Naive thymus-derived CD8-positive, alpha-beta T cell (primary cell): ENCODE measurements at regions not wholly inside any gene's neighbourhood (a gene's known extent, or its start where the extent isn't known, plus 50 kb on each side); places are given as distances from the start of the nearest gene placed in this dataset.
"Not testable (repeated sequence)": the region's sequence is repeated elsewhere in the genome, so short reads cannot be mapped to it uniquely, and the experiment has no call there.

Source experiments
- ATAC-seq, 2 donors: fragments of 150-1000 bp; cut with Tn5 transposase in 1 of 2; sonication (Bioruptor Pico), chemical (Tn5 transposase) in 1 of 2; 1 replicate in 1 of 2; 2 replicates in 1 of 2; pipeline ENCODE4 v1.10.0; 2021; ENCODE audit warnings: mild to moderate bottlenecking in 2 of 2, moderate library complexity in 2 of 2
- POLR2A ChIA-PET: fragments of 350-600 bp; sonication (Branson Sonifier 250); formaldehyde crosslinking; loops from one replicate; lab custom pipeline; 2021; ENCODE audit warnings: antibody characterized with exemption; lab: Charles Lee
- DNase-seq, 10 donors: peaks; one replicate each; pipeline versions ENCODE4 v3.0.0 to v3.0.0-alpha.2; 2020 to 2022
- H3K27ac Mint-ChIP-seq, 10 donors: one replicate each; pipeline ENCODE4 v1.8.0; 2020 to 2022; ENCODE audit warnings: mild to moderate bottlenecking in 10 of 10, mixed read lengths in 10 of 10, moderate library complexity in 4 of 10, inconsistent platforms in 1 of 10
- H3K27me3 Mint-ChIP-seq, 5 donors: one replicate each; pipeline ENCODE4 v1.8.0; 2021 to 2022; ENCODE audit warnings: mixed read lengths in 5 of 5
- H3K36me3 Mint-ChIP-seq, 3 donors: one replicate each; pipeline ENCODE4 v1.8.0; 2020 to 2022; ENCODE audit warnings: mixed read lengths in 3 of 3, mild to moderate bottlenecking in 2 of 3, inconsistent platforms in 1 of 3
- H3K4me1 Mint-ChIP-seq, 4 donors: one replicate each; pipeline ENCODE4 v1.8.0; 2021 to 2022; ENCODE audit warnings: mixed read lengths in 4 of 4
- H3K4me3 Mint-ChIP-seq, 10 donors: one replicate each; pipeline ENCODE4 v1.8.0; 2020 to 2022; ENCODE audit warnings: mild to moderate bottlenecking in 10 of 10, mixed read lengths in 10 of 10, moderate library complexity in 6 of 10, inconsistent platforms in 1 of 10
- H3K9me3 Mint-ChIP-seq, 9 donors: one replicate each; pipeline ENCODE4 v1.8.0; 2020 to 2022; ENCODE audit warnings: mixed read lengths in 9 of 9, mild to moderate bottlenecking in 3 of 9, inconsistent platforms in 1 of 9, moderate library complexity in 1 of 9

GRCh38 chr9:40592406-40592805 is 536.1 kb downstream of the FOXD4L6 start:
- H3K4me3 Mint-ChIP-seq, POLR2A ChIA-PET, H3K4me1 Mint-ChIP-seq, H3K27ac Mint-ChIP-seq, H3K27me3 Mint-ChIP-seq, H3K36me3 Mint-ChIP-seq, ATAC-seq, DNase-seq: not testable (repeated sequence)
- peaks cover 0 to 14% (median 1%) of the 10 kb centered on the region in 9 donors for H3K9me3 Mint-ChIP-seq

- peak in 1 of 10 donors; percentile 59 for DNase-seq
- H3K27me3 Mint-ChIP-seq, H3K36me3 Mint-ChIP-seq, H3K4me1 Mint-ChIP-seq, POLR2A ChIA-PET, ATAC-seq, H3K27ac Mint-ChIP-seq, H3K4me3 Mint-ChIP-seq: not testable (repeated sequence)
- H3K9me3 Mint-ChIP-seq: peaks cover 0 to 13% (median 1%) of the 10 kb centered on the region in 9 donors
Observed at GRCh38 chr9:40591915-40592314, 536.6 kb downstream of the FOXD4L6 start.

GRCh38 chr9:40587475-40588195 is 540.8 kb downstream of the FOXD4L6 start:
- POLR2A ChIA-PET, ATAC-seq, H3K9me3 Mint-ChIP-seq, H3K27me3 Mint-ChIP-seq, H3K36me3 Mint-ChIP-seq, H3K27ac Mint-ChIP-seq, H3K4me3 Mint-ChIP-seq, H3K4me1 Mint-ChIP-seq: not testable (repeated sequence)
- DNase-seq: peak in 1 of 10 donors; percentile 53

GRCh38 chr9:40584039-40584438 is 544.4 kb downstream of the FOXD4L6 start:
- H3K36me3 Mint-ChIP-seq, H3K9me3 Mint-ChIP-seq, H3K27me3 Mint-ChIP-seq, H3K27ac Mint-ChIP-seq, ATAC-seq, H3K4me1 Mint-ChIP-seq, POLR2A ChIA-PET: not testable (repeated sequence)
- DNase-seq: peak in 1 of 10 donors; percentile 30
- H3K4me3 Mint-ChIP-seq: peak overlapping the region in 1 of 10 donors; percentile 61

GRCh38 chr9:40583230-40583629 is 545.3 kb downstream of the FOXD4L6 start:
- H3K27me3 Mint-ChIP-seq, POLR2A ChIA-PET, H3K9me3 Mint-ChIP-seq, H3K4me1 Mint-ChIP-seq, H3K36me3 Mint-ChIP-seq, DNase-seq, ATAC-seq: not testable (repeated sequence)
- peak overlapping the region in 7 of 10 donors; percentile 2 to 82 (median 62) for H3K4me3 Mint-ChIP-seq
- peak overlapping the region in 1 of 10 donors; percentile 85 for H3K27ac Mint-ChIP-seq

GRCh38 chr9:40578908-40579307 is 549.6 kb downstream of the FOXD4L6 start:
- H3K4me3 Mint-ChIP-seq, H3K36me3 Mint-ChIP-seq, POLR2A ChIA-PET, H3K27me3 Mint-ChIP-seq, ATAC-seq, H3K9me3 Mint-ChIP-seq, H3K4me1 Mint-ChIP-seq: not testable (repeated sequence)
- DNase-seq: peak in 1 of 10 donors; percentile 31
- peak overlapping the region in 1 of 10 donors; percentile 71 for H3K27ac Mint-ChIP-seq
